ENCODE measurements at regions not wholly inside any gene's neighbourhood (a gene's known extent, or its start where the extent isn't known, plus 50 kb on each side); places are given as distances from the start of the nearest gene placed in this dataset.

- no peaks in the 10 kb centered on the region for H3K27me3 ChIP-seq (ENCODE audit: control insufficient read depth, insufficient read depth, low read length)
- H3K9me3 ChIP-seq (ENCODE audit: control insufficient read depth, insufficient read depth, low read length) = no peaks in the 10 kb centered on the region
- H3K36me3 ChIP-seq (ENCODE audit: control insufficient read depth, insufficient read depth, low read length) = no peaks in the 10 kb centered on the region
- DNase-seq (ENCODE audit: low read depth in 4 of 6, low spot score in 6 of 6) = peak in 2 of 6 donors; percentile 76 to 78
- H3K27ac ChIP-seq (ENCODE audit: low read depth, low read length) = peak overlapping the region; percentile 22
- peaks cover 7% of the 10 kb centered on the region for H3K4me1 ChIP-seq (ENCODE audit: control insufficient read depth, insufficient read depth, low read length)
- 16% methylated on average over 2 of the region's 8 CpGs for WGBS (ENCODE audit: insufficient coverage)
- H3K4me3 ChIP-seq (ENCODE audit: low read depth, low read length) = no peak overlapping the region
Measured at GRCh38 chr3:23735535-23736326, 70.0 kb upstream of the UBE2E1 start.

- Histone ChIP-seq H3K27me3 (ENCODE audit: control insufficient read depth, insufficient read depth, low read length) (peaks cover 15% of the 10 kb centered on the region), H3K36me3 (ENCODE audit: control insufficient read depth, insufficient read depth, low read length) (no peaks in the 10 kb centered on the region), H3K27ac (ENCODE audit: low read depth, low read length) (no peak overlapping the region), H3K4me1 (ENCODE audit: control insufficient read depth, insufficient read depth, low read length) (peaks cover 10% of the 10 kb centered on the region), H3K9me3 (ENCODE audit: control insufficient read depth, insufficient read depth, low read length) (no peaks in the 10 kb centered on the region), H3K4me3 (ENCODE audit: low read depth, low read length) (no peak overlapping the region)
- WGBS (ENCODE audit: insufficient coverage) = no CpG with 5 or more reads among the region's 3 CpGs
- DNase-seq (ENCODE audit: low read depth in 4 of 6, low spot score in 6 of 6) = no peak
Measured at GRCh38 chr3:23738944-23739343, 66.8 kb upstream of the UBE2E1 start.

GRCh38 chr3:23739536-23739935 is 66.2 kb upstream of the UBE2E1 start:
- Histone ChIP-seq H3K9me3 (ENCODE audit: control insufficient read depth, insufficient read depth, low read length) (no peaks in the 10 kb centered on the region), H3K4me3 (ENCODE audit: low read depth, low read length) (no peak overlapping the region), H3K36me3 (ENCODE audit: control insufficient read depth, insufficient read depth, low read length) (no peaks in the 10 kb centered on the region), H3K27ac (ENCODE audit: low read depth, low read length) (no peak overlapping the region), H3K27me3 (ENCODE audit: control insufficient read depth, insufficient read depth, low read length) (peaks cover 16% of the 10 kb centered on the region), H3K4me1 (ENCODE audit: control insufficient read depth, insufficient read depth, low read length) (peaks cover 10% of the 10 kb centered on the region)
- WGBS (ENCODE audit: insufficient coverage) = no CpG with 5 or more reads among the region's 1 CpG
- no peak for DNase-seq (ENCODE audit: low read depth in 4 of 6, low spot score in 6 of 6)

GRCh38 chr3:23740517-23740965 is 65.2 kb upstream of the UBE2E1 start:
- Histone ChIP-seq H3K27me3 (ENCODE audit: control insufficient read depth, insufficient read depth, low read length) (peaks cover 19% of the 10 kb centered on the region), H3K36me3 (ENCODE audit: control insufficient read depth, insufficient read depth, low read length) (no peaks in the 10 kb centered on the region), H3K4me1 (ENCODE audit: control insufficient read depth, insufficient read depth, low read length) (peaks cover 9% of the 10 kb centered on the region), H3K27ac (ENCODE audit: low read depth, low read length) (no peak overlapping the region), H3K4me3 (ENCODE audit: low read depth, low read length) (no peak overlapping the region), H3K9me3 (ENCODE audit: control insufficient read depth, insufficient read depth, low read length) (no peaks in the 10 kb centered on the region)
- DNase-seq (ENCODE audit: low read depth in 4 of 6, low spot score in 6 of 6) = no peak
- WGBS (ENCODE audit: insufficient coverage) = 71% methylated on average over 1 of the region's 2 CpGs

- Histone ChIP-seq H3K9me3 (ENCODE audit: control insufficient read depth, insufficient read depth, low read length) (no peaks in the 10 kb centered on the region), H3K4me1 (ENCODE audit: control insufficient read depth, insufficient read depth, low read length) (peaks cover 3% of the 10 kb centered on the region), H3K27me3 (ENCODE audit: control insufficient read depth, insufficient read depth, low read length) (peaks cover 19% of the 10 kb centered on the region), H3K27ac (ENCODE audit: low read depth, low read length) (no peak overlapping the region), H3K36me3 (ENCODE audit: control insufficient read depth, insufficient read depth, low read length) (no peaks in the 10 kb centered on the region), H3K4me3 (ENCODE audit: low read depth, low read length) (no peak overlapping the region)
- DNase-seq (ENCODE audit: low read depth in 4 of 6, low spot score in 6 of 6) = no peak
- WGBS (ENCODE audit: insufficient coverage) = 97% methylated on average over 4 of the region's 7 CpGs
Measured at GRCh38 chr3:23741036-23741706, 64.6 kb upstream of the UBE2E1 start.

GRCh38 chr3:23743141-23743784 is 62.5 kb upstream of the UBE2E1 start:
- no peak overlapping the region for H3K4me3 ChIP-seq (ENCODE audit: low read depth, low read length)
- DNase-seq (ENCODE audit: low read depth in 4 of 6, low spot score in 6 of 6) = peak in 1 of 6 donors; percentile 47
- no peak overlapping the region for H3K27ac ChIP-seq (ENCODE audit: low read depth, low read length)
- no peaks in the 10 kb centered on the region for H3K9me3 ChIP-seq (ENCODE audit: control insufficient read depth, insufficient read depth, low read length)
- H3K36me3 ChIP-seq (ENCODE audit: control insufficient read depth, insufficient read depth, low read length) = no peaks in the 10 kb centered on the region
- 23% methylated on average over 18 of the region's 24 CpGs for WGBS (ENCODE audit: insufficient coverage)
- peaks cover 19% of the 10 kb centered on the region for H3K27me3 ChIP-seq (ENCODE audit: control insufficient read depth, insufficient read depth, low read length)
- H3K4me1 ChIP-seq (ENCODE audit: control insufficient read depth, insufficient read depth, low read length) = peaks cover 7% of the 10 kb centered on the region

- Histone ChIP-seq H3K36me3 (ENCODE audit: control insufficient read depth, insufficient read depth, low read length) (no peaks in the 10 kb centered on the region), H3K27me3 (ENCODE audit: control insufficient read depth, insufficient read depth, low read length) (peaks cover 19% of the 10 kb centered on the region), H3K4me3 (ENCODE audit: low read depth, low read length) (no peak overlapping the region), H3K4me1 (ENCODE audit: control insufficient read depth, insufficient read depth, low read length) (peaks cover 12% of the 10 kb centered on the region), H3K9me3 (ENCODE audit: control insufficient read depth, insufficient read depth, low read length) (no peaks in the 10 kb centered on the region), H3K27ac (ENCODE audit: low read depth, low read length) (no peak overlapping the region)
- 27% methylated on average over 5 of the region's 7 CpGs for WGBS (ENCODE audit: insufficient coverage)
- DNase-seq (ENCODE audit: low read depth in 4 of 6, low spot score in 6 of 6) = no peak
Measured at GRCh38 chr3:23746441-23746840, 59.3 kb upstream of the UBE2E1 start.

- Histone ChIP-seq H3K27ac (ENCODE audit: low read depth, low read length) (no peak overlapping the region), H3K9me3 (ENCODE audit: control insufficient read depth, insufficient read depth, low read length) (no peaks in the 10 kb centered on the region), H3K4me3 (ENCODE audit: low read depth, low read length) (no peak overlapping the region), H3K4me1 (ENCODE audit: control insufficient read depth, insufficient read depth, low read length) (peaks cover 14% of the 10 kb centered on the region), H3K27me3 (ENCODE audit: control insufficient read depth, insufficient read depth, low read length) (peaks cover 16% of the 10 kb centered on the region), H3K36me3 (ENCODE audit: control insufficient read depth, insufficient read depth, low read length) (no peaks in the 10 kb centered on the region)
- no CpG with 5 or more reads among the region's 2 CpGs for WGBS (ENCODE audit: insufficient coverage)
- DNase-seq (ENCODE audit: low read depth in 4 of 6, low spot score in 6 of 6) = peak in 1 of 6 donors; percentile 36
Measured at GRCh38 chr3:23747841-23748240, 57.9 kb upstream of the UBE2E1 start.

GRCh38 chr3:23748398-23749110 is 57.2 kb upstream of the UBE2E1 start:
- peaks cover 9% of the 10 kb centered on the region for H3K27me3 ChIP-seq (ENCODE audit: control insufficient read depth, insufficient read depth, low read length)
- H3K36me3 ChIP-seq (ENCODE audit: control insufficient read depth, insufficient read depth, low read length) = no peaks in the 10 kb centered on the region
- no peak overlapping the region for H3K4me3 ChIP-seq (ENCODE audit: low read depth, low read length)
- no peak for DNase-seq (ENCODE audit: low read depth in 4 of 6, low spot score in 6 of 6)
- no peak overlapping the region for H3K27ac ChIP-seq (ENCODE audit: low read depth, low read length)
- peaks cover 11% of the 10 kb centered on the region for H3K4me1 ChIP-seq (ENCODE audit: control insufficient read depth, insufficient read depth, low read length)
- H3K9me3 ChIP-seq (ENCODE audit: control insufficient read depth, insufficient read depth, low read length) = no peaks in the 10 kb centered on the region
- WGBS (ENCODE audit: insufficient coverage) = 100% methylated on average over 1 of the region's 4 CpGs

Data from spinal cord (tissue), 9 donors.